ENCODE measurements at regions not wholly inside any gene's neighbourhood (a gene's known extent, or its start where the extent isn't known, plus 50 kb on each side); places are given as distances from the start of the nearest gene placed in this dataset.

DNA sequence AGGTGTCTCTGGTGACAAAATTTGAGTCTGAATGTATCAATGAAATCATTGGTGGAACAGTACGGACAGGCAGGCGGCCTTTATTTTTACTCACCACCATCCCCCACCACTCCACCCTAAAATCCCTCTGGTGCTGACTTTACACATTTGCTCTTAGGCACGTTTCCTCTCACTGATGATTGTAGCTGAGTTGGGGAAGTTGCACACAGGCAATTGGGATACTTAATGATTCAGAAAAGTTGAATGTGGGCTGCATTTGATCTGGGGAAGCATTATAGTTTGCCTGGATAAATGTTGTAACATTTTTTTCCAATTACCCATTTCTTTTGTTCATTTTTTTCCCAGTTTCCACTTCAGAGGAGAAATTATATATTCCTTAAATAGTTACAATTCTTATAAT, 658.4 kb downstream of the TLR4 start:
- DNase-seq (ENCODE audit: low read depth), result no peak
- no peak overlapping the region for H3K4me3 ChIP-seq (ENCODE audit: low read depth, low read length)
- TF ChIP-seq POLR2A (IDR thresholded peaks at IDR 0.05; ENCODE audit: extremely low read depth, insufficient read length) (no peak), MYC (IDR thresholded peaks at IDR 0.05; ENCODE audit: low read depth, low read length) (no peak)
- TF ChIP-seq, protein P1, sequence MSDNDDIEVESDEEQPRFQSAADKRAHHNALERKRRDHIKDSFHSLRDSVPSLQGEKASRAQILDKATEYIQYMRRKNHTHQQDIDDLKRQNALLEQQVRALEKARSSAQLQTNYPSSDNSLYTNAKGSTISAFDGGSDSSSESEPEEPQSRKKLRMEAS (IDR thresholded peaks at IDR 0.05; ENCODE audit: low read depth, low read length), result no peak
- TF ChIP-seq, protein P2, sequence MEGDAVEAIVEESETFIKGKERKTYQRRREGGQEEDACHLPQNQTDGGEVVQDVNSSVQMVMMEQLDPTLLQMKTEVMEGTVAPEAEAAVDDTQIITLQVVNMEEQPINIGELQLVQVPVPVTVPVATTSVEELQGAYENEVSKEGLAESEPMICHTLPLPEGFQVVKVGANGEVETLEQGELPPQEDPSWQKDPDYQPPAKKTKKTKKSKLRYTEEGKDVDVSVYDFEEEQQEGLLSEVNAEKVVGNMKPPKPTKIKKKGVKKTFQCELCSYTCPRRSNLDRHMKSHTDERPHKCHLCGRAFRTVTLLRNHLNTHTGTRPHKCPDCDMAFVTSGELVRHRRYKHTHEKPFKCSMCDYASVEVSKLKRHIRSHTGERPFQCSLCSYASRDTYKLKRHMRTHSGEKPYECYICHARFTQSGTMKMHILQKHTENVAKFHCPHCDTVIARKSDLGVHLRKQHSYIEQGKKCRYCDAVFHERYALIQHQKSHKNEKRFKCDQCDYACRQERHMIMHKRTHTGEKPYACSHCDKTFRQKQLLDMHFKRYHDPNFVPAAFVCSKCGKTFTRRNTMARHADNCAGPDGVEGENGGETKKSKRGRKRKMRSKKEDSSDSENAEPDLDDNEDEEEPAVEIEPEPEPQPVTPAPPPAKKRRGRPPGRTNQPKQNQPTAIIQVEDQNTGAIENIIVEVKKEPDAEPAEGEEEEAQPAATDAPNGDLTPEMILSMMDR (IDR thresholded peaks at IDR 0.05; ENCODE audit: low read depth, low read length), result no peak

DNA sequence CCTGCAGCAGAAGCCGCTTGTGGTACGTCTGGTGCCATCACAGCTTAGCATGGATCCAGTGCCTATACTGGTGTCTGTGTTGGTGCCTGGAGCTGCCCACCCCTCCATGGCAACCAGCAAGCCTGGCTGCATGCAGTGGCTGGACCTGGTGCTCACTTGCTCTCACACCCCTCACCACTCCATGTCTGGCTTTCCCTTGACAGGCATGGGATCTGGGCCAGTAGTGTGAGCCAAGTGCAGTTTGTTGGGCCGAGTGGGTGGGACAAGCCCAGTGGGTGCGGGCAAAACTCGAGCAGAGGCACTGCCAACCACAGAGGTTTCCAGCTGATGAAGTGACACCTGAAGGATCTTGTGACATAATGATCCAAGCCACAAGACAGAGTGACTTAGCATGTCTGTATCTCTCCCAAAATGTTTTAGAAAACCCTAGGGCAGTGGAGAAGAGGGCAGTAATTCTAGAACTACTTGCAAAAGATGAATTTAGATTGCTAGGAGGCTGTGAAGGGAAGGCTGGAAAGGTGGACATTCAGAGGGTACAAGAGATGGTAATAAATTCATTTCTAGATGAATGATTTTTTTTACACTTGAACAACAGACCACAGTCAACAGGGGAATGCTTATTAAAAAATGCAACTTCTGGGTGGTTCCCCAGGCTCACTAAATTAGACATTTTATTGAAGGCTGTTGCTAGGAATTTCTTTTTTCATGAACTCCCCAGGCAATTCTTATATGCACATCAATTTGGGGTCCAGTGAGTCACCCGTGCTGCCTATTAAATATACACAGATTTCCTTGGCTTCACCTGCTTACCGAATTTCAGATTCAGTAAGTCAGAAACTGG, 660.3 kb downstream of the TLR4 start:
- TF ChIP-seq, protein P2 (IDR thresholded peaks at IDR 0.05; ENCODE audit: low read depth, low read length), result no peak
- no peak for TF ChIP-seq MYC (IDR thresholded peaks at IDR 0.05; ENCODE audit: low read depth, low read length)
- TF ChIP-seq, protein P1 (IDR thresholded peaks at IDR 0.05; ENCODE audit: low read depth, low read length), result no peak
- no peak for TF ChIP-seq POLR2A (IDR thresholded peaks at IDR 0.05; ENCODE audit: extremely low read depth, insufficient read length)
- no peak for DNase-seq (ENCODE audit: low read depth)
- no peak overlapping the region for H3K4me3 ChIP-seq (ENCODE audit: low read depth, low read length)

DNA sequence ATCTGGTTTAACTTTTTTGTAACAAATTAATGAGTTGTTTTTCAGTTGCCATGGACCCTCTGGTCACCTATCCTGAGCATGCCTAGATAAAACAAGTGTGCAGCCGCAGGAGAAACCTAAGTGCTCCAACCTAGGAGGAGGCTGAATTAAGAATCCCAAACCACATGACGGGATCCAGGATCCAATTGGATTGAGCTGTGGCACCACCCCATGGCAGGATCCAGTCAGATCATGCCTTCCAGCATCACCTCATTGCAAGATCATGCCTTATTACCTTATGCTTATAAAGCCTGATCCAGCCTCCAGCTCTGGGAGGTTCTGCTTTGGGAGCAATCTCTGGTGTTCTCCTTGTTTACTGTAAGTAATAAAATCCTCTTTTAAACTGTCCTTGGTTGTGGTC, 662.0 kb downstream of the TLR4 start:
- H3K4me3 ChIP-seq (ENCODE audit: low read depth, low read length), result no peak overlapping the region
- no peak for DNase-seq (ENCODE audit: low read depth)
- TF ChIP-seq, protein P1 (IDR thresholded peaks at IDR 0.05; ENCODE audit: low read depth, low read length), result no peak
- TF ChIP-seq MYC (IDR thresholded peaks at IDR 0.05; ENCODE audit: low read depth, low read length), result no peak
- TF ChIP-seq POLR2A (IDR thresholded peaks at IDR 0.05; ENCODE audit: extremely low read depth, insufficient read length), result no peak
- TF ChIP-seq, protein P2 (IDR thresholded peaks at IDR 0.05; ENCODE audit: low read depth, low read length), result no peak

DNA sequence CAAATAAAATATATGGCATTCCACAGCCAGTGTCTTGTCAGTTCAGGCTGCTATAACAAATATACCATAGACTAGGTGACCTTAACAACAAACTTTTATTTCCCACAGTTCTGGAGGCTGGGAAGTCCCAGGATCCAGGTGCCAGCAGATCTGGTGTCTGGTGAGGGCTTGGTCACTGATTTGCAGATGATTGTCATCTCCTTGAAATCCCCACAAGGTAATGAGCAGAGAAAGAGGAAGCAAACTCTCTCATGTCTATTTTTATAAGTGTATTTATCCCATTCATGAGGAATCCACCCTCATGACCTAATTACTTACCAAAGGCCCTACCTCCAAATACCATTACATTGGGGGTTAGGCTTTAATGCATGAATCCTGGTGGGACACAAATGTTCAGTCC, 663.2 kb downstream of the TLR4 start:
- DNase-seq (ENCODE audit: low read depth), result no peak
- TF ChIP-seq, protein P1 (IDR thresholded peaks at IDR 0.05; ENCODE audit: low read depth, low read length), result no peak
- TF ChIP-seq MYC (IDR thresholded peaks at IDR 0.05; ENCODE audit: low read depth, low read length) (no peak), POLR2A (IDR thresholded peaks at IDR 0.05; ENCODE audit: extremely low read depth, insufficient read length) (no peak)
- TF ChIP-seq, protein P2 (IDR thresholded peaks at IDR 0.05; ENCODE audit: low read depth, low read length), result no peak
- H3K4me3 ChIP-seq (ENCODE audit: low read depth, low read length), result no peak overlapping the region

DNA sequence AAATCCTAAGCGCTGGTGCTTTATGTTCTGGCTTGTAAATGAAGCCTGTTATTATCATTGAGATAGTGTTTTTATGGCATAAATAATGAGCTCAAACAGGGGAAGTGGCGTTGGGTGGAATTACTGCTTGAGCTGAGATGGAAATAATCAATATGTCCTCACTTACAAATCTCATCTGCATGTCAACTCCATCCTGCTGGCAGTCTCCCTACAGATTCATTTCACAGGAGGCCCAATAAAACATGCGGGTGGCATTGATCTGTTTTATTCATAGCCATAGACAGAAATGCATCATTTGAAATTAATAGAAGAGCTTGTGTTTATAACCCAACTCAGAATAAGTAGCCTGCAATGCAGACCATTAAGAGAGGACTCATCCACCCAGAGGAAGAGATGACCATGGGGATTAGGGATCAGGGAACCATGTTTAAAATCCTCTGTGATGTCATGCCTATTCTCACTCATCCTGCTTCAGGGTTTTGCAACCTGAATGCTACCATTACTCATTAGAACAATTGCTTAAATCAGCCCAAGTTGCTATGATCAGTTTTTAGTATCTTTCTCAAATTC, 680.4 kb downstream of the TLR4 start:
- DNase-seq (ENCODE audit: low read depth), result no peak
- TF ChIP-seq, protein P2 (IDR thresholded peaks at IDR 0.05; ENCODE audit: low read depth, low read length), result no peak
- no peak for TF ChIP-seq POLR2A (IDR thresholded peaks at IDR 0.05; ENCODE audit: extremely low read depth, insufficient read length)
- no peak overlapping the region for H3K4me3 ChIP-seq (ENCODE audit: low read depth, low read length)
